Heart left ventricle (tissue), 16 donors: ENCODE measurements at regions not wholly inside any gene's neighbourhood (a gene's known extent, or its start where the extent isn't known, plus 50 kb on each side); places are given as distances from the start of the nearest gene placed in this dataset.
A peak's percentile ranks its signal among the peaks of the same experiment; 100 is the strongest.

Source experiments
- ATAC-seq, 4 donors: fragments of 200-7000 bp; cut with Tn5 transposase; one replicate each; pipeline ENCODE4 v1.9.1; 2020 to 2022; ENCODE audit warnings: moderate library complexity in 4 of 4, mild to moderate bottlenecking in 3 of 4, moderate number of reproducible peaks in 1 of 4
- DNase-seq, 5 donors: peaks; one replicate each; pipeline ENCODE4 v3.0.0-alpha.2; 2020
- H3K27ac ChIP-seq, 12 donors: fragments of 200-600 bp; sonication (generic) in 4 of 12; one replicate each; pipeline versions ENCODE4 v1.5.0 to v1.8.0; 2016 to 2022; ENCODE audit warnings: mild to moderate bottlenecking in 2 of 12
- H3K27me3 ChIP-seq, 9 donors: fragments of 200-600 bp; sonication (generic) in 2 of 9; one replicate each; pipeline versions ENCODE4 v1.5.1 to v1.8.0; 2016 to 2022; ENCODE audit warnings: mild to moderate bottlenecking in 3 of 9
- H3K36me3 ChIP-seq, 9 donors: fragments of 200-600 bp; sonication (generic) in 2 of 9; one replicate each; pipeline versions ENCODE4 v1.5.0 to v1.8.0; 2018 to 2022; ENCODE audit warnings: mild to moderate bottlenecking in 2 of 9
- H3K4me1 ChIP-seq, 12 donors: fragments of 200-600 bp; sonication (generic) in 4 of 12; one replicate each; pipeline versions ENCODE4 v1.5.0 to v1.8.0; 2016 to 2022; ENCODE audit warnings: mild to moderate bottlenecking in 3 of 12
- H3K4me3 ChIP-seq, 12 donors: fragments of 200-600 bp; sonication (generic) in 4 of 12; one replicate each; pipeline versions ENCODE4 v1.5.0 to v1.8.0; 2017 to 2022; ENCODE audit warnings: mild to moderate bottlenecking in 9 of 12, moderate library complexity in 4 of 12
- H3K9me3 ChIP-seq, 12 donors: fragments of 200-600 bp; sonication (generic) in 4 of 12; one replicate each; pipeline versions ENCODE4 v1.5.0 to v1.8.0; 2016 to 2022; ENCODE audit warnings: mild to moderate bottlenecking in 1 of 12
- POLR2A ChIP-seq, 2 donors: fragments of 450-650 bp; IDR thresholded peaks; one replicate each; pipeline ENCODE4 v1.6.1; 2017; ENCODE audit warnings: antibody characterized with exemption in 2 of 2, mild to moderate bottlenecking in 2 of 2, moderate library complexity in 2 of 2
- WGBS, 4 donors: extraction: QIAGEN DNeasy Blood & Tissue Kit in 2 of 4; methylation state at CpG; one replicate each; pipeline versions ENCODE4 v1.1.5 to v1.1.7; 2013 to 2018; 5-methylcytosine and 5-hydroxymethylcytosine counted together
- intact Hi-C, 10 donors: fragments of 100-400 bp; cut with DNase I; formaldehyde crosslinking; loops; one replicate each; pipeline versions ENCODE4 v1.11.1 to v1.14.2; 2022
- TF ChIP-seq, protein P1 (sequence below), 12 donors: fragments of 200-600 bp; sonication (generic) in 4 of 12; IDR thresholded peaks; one replicate each; pipeline versions ENCODE4 v1.5.0 to v1.8.0; 2018 to 2022; ENCODE audit warnings: antibody characterized with exemption in 12 of 12, mild to moderate bottlenecking in 5 of 12
- donor health status: ischemic (EF 13 %, LVEDD 7.1; RV severe dilation, severe dysfunction).
- donor health status: healthy with polysubstance abuse.
- donor health status: DM: no; HTN: yes; CAD: no.
- donor health status: DM: no; HTN: no; CAD: no.
- donor health status: ischemic (EF 25% LVEDD 6.9; RV normal size, moderate dysfunction).
- donor health status: ischemic (EF 25% LVEDD 5.7; RV mildly dilated, moderate dysfunction).
- donor health status: healthy.
- donor health status: DM: yes; HTN: yes; CAD: no.
- donor health status: ischemic (EF 35%, LVEDD 5.7; RV mildly dilated, moderate dysfunction).
- donor health status: nonischemic (EF 11% LVEDD 7.7; RV severe dilation, severe dysfunction).
- donor health status: DM: yes; HTN: yes; CAD: no.
- donor health status: PGD.
- donor health status: ischemic (EF 29% LVEDD 5.4; RV normal size, mild dysfunction).
- donor health status: nonischemic (EF 23%, LVEDD 6.1; RV moderate dilation, normal function).

DNA sequence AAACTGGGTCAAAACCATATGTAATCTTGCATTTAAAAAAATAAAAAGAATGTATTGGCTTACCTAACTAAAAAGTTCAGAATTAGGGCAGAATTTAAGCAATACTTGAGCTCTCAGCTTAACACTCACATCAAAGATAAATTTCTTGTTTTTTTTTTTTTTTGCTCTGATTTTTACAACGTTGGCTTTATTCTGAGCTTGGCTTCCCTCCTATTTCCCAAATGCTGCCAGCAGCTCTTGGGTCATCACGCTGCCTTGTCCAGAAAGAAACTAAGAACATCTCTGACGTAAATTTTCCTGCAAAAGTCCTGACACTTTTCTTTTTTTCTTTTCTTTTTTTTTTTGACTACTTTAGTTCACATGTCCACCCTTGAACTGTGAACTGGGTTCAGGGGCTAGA lies 150.6 kb upstream of the TGFBR2 start:
- WGBS, 4 donors: 53 to 61% (median 57%) methylated on average over 3 of the region's 3 CpGs
- ATAC-seq (peak in 3 of 4 donors; percentile 17 to 57 (median 38)), DNase-seq (peak in 2 of 5 donors; percentile 31 to 43)
- no peak overlapping the region for H3K4me3 ChIP-seq
- intact Hi-C loops: no loop called here
- H3K4me1 ChIP-seq: peaks cover 0 to 29% (median 6%) of the 10 kb centered on the region in 12 donors
- peaks cover 0 to 42% (median 6%) of the 10 kb centered on the region in 12 donors for H3K9me3 ChIP-seq
- H3K36me3 ChIP-seq: no peaks in the 10 kb centered on the region
- TF ChIP-seq, protein P1, sequence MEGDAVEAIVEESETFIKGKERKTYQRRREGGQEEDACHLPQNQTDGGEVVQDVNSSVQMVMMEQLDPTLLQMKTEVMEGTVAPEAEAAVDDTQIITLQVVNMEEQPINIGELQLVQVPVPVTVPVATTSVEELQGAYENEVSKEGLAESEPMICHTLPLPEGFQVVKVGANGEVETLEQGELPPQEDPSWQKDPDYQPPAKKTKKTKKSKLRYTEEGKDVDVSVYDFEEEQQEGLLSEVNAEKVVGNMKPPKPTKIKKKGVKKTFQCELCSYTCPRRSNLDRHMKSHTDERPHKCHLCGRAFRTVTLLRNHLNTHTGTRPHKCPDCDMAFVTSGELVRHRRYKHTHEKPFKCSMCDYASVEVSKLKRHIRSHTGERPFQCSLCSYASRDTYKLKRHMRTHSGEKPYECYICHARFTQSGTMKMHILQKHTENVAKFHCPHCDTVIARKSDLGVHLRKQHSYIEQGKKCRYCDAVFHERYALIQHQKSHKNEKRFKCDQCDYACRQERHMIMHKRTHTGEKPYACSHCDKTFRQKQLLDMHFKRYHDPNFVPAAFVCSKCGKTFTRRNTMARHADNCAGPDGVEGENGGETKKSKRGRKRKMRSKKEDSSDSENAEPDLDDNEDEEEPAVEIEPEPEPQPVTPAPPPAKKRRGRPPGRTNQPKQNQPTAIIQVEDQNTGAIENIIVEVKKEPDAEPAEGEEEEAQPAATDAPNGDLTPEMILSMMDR (IDR thresholded peaks at IDR 0.05): no peak
- no peak for TF ChIP-seq POLR2A (IDR thresholded peaks at IDR 0.05)
- peak overlapping the region in 7 of 12 donors; percentile 24 to 74 (median 41) for H3K27ac ChIP-seq
- no peaks in the 10 kb centered on the region for H3K27me3 ChIP-seq

DNA sequence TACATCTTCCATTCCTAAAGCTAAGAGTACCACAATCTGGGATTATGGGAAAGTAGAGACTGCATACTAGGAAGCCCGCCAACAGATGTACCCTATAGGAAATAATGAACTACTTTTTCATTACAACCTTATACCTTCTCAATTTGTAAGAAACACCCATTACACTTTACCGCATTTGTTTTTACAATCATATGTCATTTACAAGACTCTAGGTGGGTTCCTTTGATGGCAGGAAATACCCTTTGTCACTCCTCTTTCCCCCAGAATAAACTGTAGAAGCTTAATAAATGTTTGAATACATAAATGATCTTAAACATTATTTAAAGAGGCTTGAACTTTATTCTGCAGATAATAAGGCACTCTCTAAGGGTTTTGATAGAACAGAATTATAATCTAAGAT lies 150.1 kb upstream of the TGFBR2 start:
- DNase-seq (no peak), ATAC-seq (no peak)
- 90 to 94% (median 92%) methylated on average over 2 of the region's 2 CpGs for WGBS, 4 donors
- Histone ChIP-seq H3K4me1 (peaks cover 0 to 29% (median 6%) of the 10 kb centered on the region in 12 donors), H3K9me3 (peaks cover 0 to 42% (median 6%) of the 10 kb centered on the region in 12 donors), H3K27me3 (no peaks in the 10 kb centered on the region), H3K36me3 (no peaks in the 10 kb centered on the region), H3K4me3 (no peak overlapping the region), H3K27ac (peak overlapping the region in 7 of 12 donors; percentile 21 to 74 (median 41))
- intact Hi-C loops: no loop called here
- TF ChIP-seq, protein P1 (IDR thresholded peaks at IDR 0.05): no peak
- TF ChIP-seq POLR2A (IDR thresholded peaks at IDR 0.05): no peak

DNA sequence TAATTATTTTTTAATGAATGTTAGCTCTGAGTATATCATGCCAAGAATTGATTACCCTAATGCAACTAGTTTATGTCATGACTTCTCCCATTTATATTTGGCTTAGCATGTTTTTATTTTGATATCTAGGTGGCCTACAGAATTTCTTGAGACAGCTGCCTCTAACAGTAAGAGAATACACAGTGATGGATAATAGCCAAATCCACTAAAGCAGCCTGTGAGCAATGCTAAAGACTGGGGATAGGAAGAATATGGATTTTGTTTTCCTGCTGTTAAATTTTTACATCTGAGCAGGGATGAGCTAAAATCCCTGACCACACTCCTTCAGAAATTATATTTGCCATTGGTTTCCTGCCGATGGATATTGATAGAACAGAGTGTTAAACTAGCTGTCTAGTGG lies 149.3 kb upstream of the TGFBR2 start:
- H3K27ac ChIP-seq: peak overlapping the region in 4 of 12 donors; percentile 9 to 74 (median 35)
- H3K4me3 ChIP-seq: no peak overlapping the region
- H3K4me1 ChIP-seq: peaks cover 0 to 29% (median 6%) of the 10 kb centered on the region in 12 donors
- TF ChIP-seq, protein P1 (IDR thresholded peaks at IDR 0.05): no peak
- no peak for TF ChIP-seq POLR2A (IDR thresholded peaks at IDR 0.05)
- WGBS, 4 donors: 78 to 83% (median 81%) methylated on average over 1 of the region's 1 CpG
- no peaks in the 10 kb centered on the region for H3K36me3 ChIP-seq
- DNase-seq: no peak
- peaks cover 0 to 37% (median 6%) of the 10 kb centered on the region in 12 donors for H3K9me3 ChIP-seq
- ATAC-seq: no peak
- no peaks in the 10 kb centered on the region for H3K27me3 ChIP-seq
- intact Hi-C loops: no loop called here

DNA sequence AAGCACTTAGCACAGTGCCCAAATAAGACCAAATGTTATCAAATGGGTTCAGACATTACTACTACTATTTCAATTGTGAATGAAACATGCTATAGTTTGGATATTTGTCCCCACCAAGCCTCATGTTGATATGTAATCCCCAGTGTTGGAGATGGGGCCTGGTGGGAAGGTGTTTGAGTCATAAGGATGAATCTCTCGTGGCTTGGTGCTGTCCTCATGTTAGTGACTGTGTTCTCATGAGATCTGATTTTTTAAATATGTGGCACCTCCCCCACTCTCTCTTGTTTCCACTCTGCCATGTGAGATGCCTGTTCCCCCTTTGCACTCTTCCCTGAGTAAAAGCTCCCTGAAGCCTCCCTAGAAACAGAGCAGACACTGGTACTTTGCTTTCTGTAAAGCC lies 148.7 kb upstream of the TGFBR2 start:
- TF ChIP-seq, protein P1 (IDR thresholded peaks at IDR 0.05): no peak
- TF ChIP-seq POLR2A (IDR thresholded peaks at IDR 0.05): no peak
- WGBS, 4 donors: 75 to 100% (median 88%) methylated on average over 1 of the region's 1 CpG
- Histone ChIP-seq H3K27ac (peak overlapping the region in 3 of 12 donors; percentile 9 to 74 (median 20)), H3K4me3 (no peak overlapping the region), H3K9me3 (peaks cover 0 to 30% (median 4%) of the 10 kb centered on the region in 12 donors), H3K36me3 (no peaks in the 10 kb centered on the region), H3K4me1 (peaks cover 0 to 29% (median 6%) of the 10 kb centered on the region in 12 donors), H3K27me3 (no peaks in the 10 kb centered on the region)
- ATAC-seq (no peak), DNase-seq (no peak)
- intact Hi-C loops: no loop called here
